ENCODE measurements at regions not wholly inside any gene's neighbourhood (a gene's known extent, or its start where the extent isn't known, plus 50 kb on each side); places are given as distances from the start of the nearest gene placed in this dataset.

GRCh38 chr10:4081685-4082111 is 296.7 kb upstream of the KLF6 start:
- no peak for TF ChIP-seq POLR2A (IDR thresholded peaks at IDR 0.05)
- no peak for TF ChIP-seq CTCF (IDR thresholded peaks at IDR 0.05 in 8 of 11, conservative IDR thresholded peaks at IDR 0.05 in 3 of 11)
- peak in 1 of 3 donors; percentile 32 for TF ChIP-seq POLR2AphosphoS5 (IDR thresholded peaks at IDR 0.05)
